ENCODE measurements at regions not wholly inside any gene's neighbourhood (a gene's known extent, or its start where the extent isn't known, plus 50 kb on each side); places are given as distances from the start of the nearest gene placed in this dataset.

GRCh38 chr4:149928507-149928906, 112.9 kb upstream of the IQCM start:
- no peak for DNase-seq

- DNase-seq, result no peak
Observed at GRCh38 chr4:149931431-149931830, 115.8 kb upstream of the IQCM start.

GRCh38 chr4:149932188-149932587, 116.5 kb upstream of the IQCM start:
- DNase-seq, result no peak

GRCh38 chr4:149933120-149933519, 117.5 kb upstream of the IQCM start:
- no peak for DNase-seq

GRCh38 chr4:149933883-149934282, 118.2 kb upstream of the IQCM start:
- DNase-seq, result no peak

GRCh38 chr4:149949381-149949780, 128.9 kb upstream of the DCLK2 start:
- no peak for DNase-seq

GRCh38 chr4:149951152-149951900, 126.9 kb upstream of the DCLK2 start:
- DNase-seq, result no peak

GRCh38 chr4:149952101-149952500, 126.1 kb upstream of the DCLK2 start:
- no peak for DNase-seq

GRCh38 chr4:149952716-149953115, 125.5 kb upstream of the DCLK2 start:
- no peak for DNase-seq

- no peak for DNase-seq
Observed at GRCh38 chr4:149955780-149956390, 122.4 kb upstream of the DCLK2 start.

- DNase-seq, result no peak
Observed at GRCh38 chr4:149956678-149957077, 121.6 kb upstream of the DCLK2 start.

- DNase-seq, result no peak
Observed at GRCh38 chr4:149961876-149962597, 116.2 kb upstream of the DCLK2 start.

GRCh38 chr4:149964001-149964796, 114.0 kb upstream of the DCLK2 start:
- no peak for DNase-seq

GRCh38 chr4:149965206-149965605, 113.0 kb upstream of the DCLK2 start:
- no peak for DNase-seq

- DNase-seq, result no peak
Observed at GRCh38 chr4:149972407-149972806, 105.8 kb upstream of the DCLK2 start.

GRCh38 chr4:149973181-149973580, 105.1 kb upstream of the DCLK2 start:
- no peak for DNase-seq

- DNase-seq, result no peak
Observed at GRCh38 chr4:149975172-149975571, 103.1 kb upstream of the DCLK2 start.

GRCh38 chr4:149980121-149980682, 98.0 kb upstream of the DCLK2 start:
- no peak for DNase-seq

GRCh38 chr4:149980941-149981340, 97.3 kb upstream of the DCLK2 start:
- DNase-seq, result peak; percentile 81

- DNase-seq, result no peak
Observed at GRCh38 chr4:149983401-149983800, 94.8 kb upstream of the DCLK2 start.

GRCh38 chr4:149983931-149984330, 94.3 kb upstream of the DCLK2 start:
- DNase-seq, result no peak

- DNase-seq, result no peak
Observed at GRCh38 chr4:149985981-149986380, 92.3 kb upstream of the DCLK2 start.

Data from renal pelvis (tissue), 1 donor.